LNCaP clone FGC (cell line): ENCODE measurements at regions not wholly inside any gene's neighbourhood (a gene's known extent, or its start where the extent isn't known, plus 50 kb on each side); places are given as distances from the start of the nearest gene placed in this dataset.
"Not testable (repeated sequence)": the region's sequence is repeated elsewhere in the genome, so short reads cannot be mapped to it uniquely, and the experiment has no call there.

Experiments used
- DNase-seq: peaks from one replicate; pipeline ENCODE4 v3.0.0-alpha.2; 2011; ENCODE audit warnings: low read depth
- H3K4me3 ChIP-seq: 2 replicates; pipeline ENCODE4 v1.5.1; 2011; ENCODE audit warnings: mild to moderate bottlenecking, low read depth, low read length, control low read depth
- CTCF ChIP-seq: IDR thresholded peaks from 2 replicates; pipeline ENCODE4 v1.5.1; 2012; ENCODE audit warnings: mild to moderate bottlenecking; ENCODE audit not compliant: control insufficient read depth, insufficient read depth; ENCODE audit errors: extremely low read depth

GRCh38 chr3:158935846-158936245, 134.0 kb downstream of the MFSD1 start:
- DNase-seq: no peak
- H3K4me3 ChIP-seq: no peak overlapping the region
- TF ChIP-seq CTCF: no peak

- no peak for DNase-seq
- H3K4me3 ChIP-seq: no peak overlapping the region
- TF ChIP-seq CTCF: no peak
These were observed 134.8 kb downstream of the MFSD1 start for GRCh38 chr3:158936530-158937113.

GRCh38 chr3:158950178-158950901, 148.5 kb downstream of the MFSD1 start:
- no peak for TF ChIP-seq CTCF
- DNase-seq: no peak
- H3K4me3 ChIP-seq: no peak overlapping the region

- no peak for TF ChIP-seq CTCF
- no peak overlapping the region for H3K4me3 ChIP-seq
- no peak for DNase-seq
These were observed 151.3 kb downstream of the MFSD1 start for GRCh38 chr3:158953131-158953530.

GRCh38 chr3:158954420-158954819, 152.6 kb downstream of the MFSD1 start:
- no peak for TF ChIP-seq CTCF
- no peak for DNase-seq
- H3K4me3 ChIP-seq: no peak overlapping the region

- not testable (repeated sequence) for DNase-seq, H3K4me3 ChIP-seq
These were observed 155.9 kb downstream of the MFSD1 start for GRCh38 chr3:158957777-158958176.

- DNase-seq: no peak
- H3K4me3 ChIP-seq: no peak overlapping the region
- TF ChIP-seq CTCF: no peak
These were observed 157.0 kb downstream of the MFSD1 start for GRCh38 chr3:158958873-158959272.
